Testis (tissue), 2 donors: ENCODE measurements at regions not wholly inside any gene's neighbourhood (a gene's known extent, or its start where the extent isn't known, plus 50 kb on each side); places are given as distances from the start of the nearest gene placed in this dataset.

Experiments used
- CTCF ChIP-seq, 3 experiments: fragments of 450-650 bp in 2 of 3; fragments of 200-600 bp in 1 of 3; sonication (generic) in 1 of 3; IDR thresholded peaks; one replicate each; pipeline ENCODE4 v1.5.1; 2016 to 2019; ENCODE audit warnings: antibody characterized with exemption in 3 of 3, mild to moderate bottlenecking in 2 of 3, moderate library complexity in 1 of 3
- POLR2A ChIP-seq: fragments of 450-650 bp; IDR thresholded peaks from one replicate; pipeline ENCODE4 v1.6.1; 2017; ENCODE audit warnings: antibody characterized with exemption, mild to moderate bottlenecking, moderate library complexity

- TF ChIP-seq POLR2A, result no peak
- no peak for TF ChIP-seq CTCF (IDR thresholded peaks at IDR 0.05)
Observed at GRCh38 chr12:90280564-90281058, 572.0 kb upstream of the ATP2B1 start.
